ENCODE measurements at regions not wholly inside any gene's neighbourhood (a gene's known extent, or its start where the extent isn't known, plus 50 kb on each side); places are given as distances from the start of the nearest gene placed in this dataset.

DNA sequence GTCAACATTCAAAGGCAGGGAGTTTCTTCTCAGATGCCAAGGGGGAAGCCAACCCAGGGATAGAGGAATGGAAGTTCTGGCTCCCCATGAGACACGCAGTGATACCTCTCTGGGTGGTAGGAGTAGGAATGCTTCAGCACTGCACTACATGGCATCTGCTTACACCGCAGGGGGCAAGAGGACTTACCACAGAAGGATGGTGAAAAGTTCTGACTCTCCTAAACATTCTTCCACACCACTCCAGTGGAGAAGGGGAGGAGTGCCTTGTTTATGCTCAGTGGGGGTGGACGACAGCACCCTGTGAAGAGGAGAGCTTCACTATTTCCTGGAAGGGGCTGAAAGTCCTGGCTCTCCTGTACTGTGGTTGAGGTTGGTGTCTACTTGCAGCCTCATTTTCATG is 1011.3 kb upstream of the WWC1 start (continued):
- no peak for TF ChIP-seq FOXJ3 (CRISPR knock-in tag; IDR thresholded peaks at IDR 0.05; ENCODE audit: borderline replicate concordance)

DNA sequence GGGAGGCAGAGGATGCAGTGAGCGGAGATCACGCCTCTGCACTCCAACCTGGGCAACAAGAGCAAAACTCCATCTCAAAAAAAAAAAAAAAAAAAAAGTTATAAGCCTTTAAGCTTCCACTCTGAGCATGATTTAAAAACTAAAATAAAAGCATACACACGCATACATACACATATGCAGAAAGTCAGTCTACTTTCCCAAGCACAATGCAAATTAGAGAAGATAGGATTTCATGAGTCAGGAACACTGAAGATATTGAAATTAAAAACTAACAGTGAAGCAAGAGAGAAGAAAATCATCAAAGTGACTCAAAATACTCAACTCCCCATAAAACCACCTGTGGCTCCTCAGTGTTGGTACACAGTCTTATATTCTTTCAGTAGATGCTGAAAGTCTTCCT is 1009.5 kb upstream of the WWC1 start:
- H3K4me3 ChIP-seq (replicated peaks in 1 of 3; ENCODE audit: insufficient read depth in 1 of 3, low read depth in 2 of 3, low read length in 3 of 3) = no peak overlapping the region
- ChIA-PET CTCF (ENCODE audit: low intra/inter-chr PET ratio, low total read pairs) (no interaction called here), POLR2A (no interaction called here)
- no peaks in the 10 kb centered on the region for H3K27me3 ChIP-seq (ENCODE audit: control insufficient read depth in 1 of 2, insufficient read depth in 2 of 2, low read length in 2 of 2)
- no peak overlapping the region for H3K4me2 ChIP-seq (ENCODE audit: low read depth, low read length)
- no peaks in the 10 kb centered on the region for H3K36me3 ChIP-seq (replicated peaks in 1 of 2; ENCODE audit: control insufficient read depth in 1 of 2, insufficient read depth in 2 of 2, low read length in 2 of 2)
- in situ Hi-C loops (cut with HindIII; ENCODE audit: extremely low pct_ligation_motif_present, low pct_unique_long_range_greater_than_20kb) = no loop called here
- 24% methylated on average over 3 of the region's 3 CpGs for WGBS (ENCODE audit: low lambda C conversion rate)
- no peak for DNase-seq (ENCODE audit: low spot score)
- H3K4me1 ChIP-seq (ENCODE audit: insufficient read depth, low read length) = no peaks in the 10 kb centered on the region
- no peak for ATAC-seq
- H3K9me3 ChIP-seq (ENCODE audit: low read length) = 0 out of 2 replicates have a peak, but pooled peaks cover 9% of the 10 kb centered on the region
- no peak for FAIRE-seq
- H3K27ac ChIP-seq (ENCODE audit: extremely low read length, insufficient read depth, low read length) = no peak overlapping the region
- H3K9ac ChIP-seq (ENCODE audit: insufficient read depth, low read depth, low read length) = no peak overlapping the region
- no peak overlapping the region for H2AFZ ChIP-seq (ENCODE audit: low read length)
- no peaks in the 10 kb centered on the region for H4K20me1 ChIP-seq (ENCODE audit: insufficient read depth, low read length)
- no TSS peak for BruUV-seq (replicated peaks)
- intact Hi-C loops (cut with micrococcal nuclease; ENCODE audit: unreplicated experiment) = no loop called here
- no peaks in the 10 kb centered on the region for H3K79me2 ChIP-seq (ENCODE audit: insufficient read depth, low read length)
- TF ChIP-seq ZSCAN22 (CRISPR knock-in tag; IDR thresholded peaks at IDR 0.05) = no peak
- TF ChIP-seq, protein P1, sequence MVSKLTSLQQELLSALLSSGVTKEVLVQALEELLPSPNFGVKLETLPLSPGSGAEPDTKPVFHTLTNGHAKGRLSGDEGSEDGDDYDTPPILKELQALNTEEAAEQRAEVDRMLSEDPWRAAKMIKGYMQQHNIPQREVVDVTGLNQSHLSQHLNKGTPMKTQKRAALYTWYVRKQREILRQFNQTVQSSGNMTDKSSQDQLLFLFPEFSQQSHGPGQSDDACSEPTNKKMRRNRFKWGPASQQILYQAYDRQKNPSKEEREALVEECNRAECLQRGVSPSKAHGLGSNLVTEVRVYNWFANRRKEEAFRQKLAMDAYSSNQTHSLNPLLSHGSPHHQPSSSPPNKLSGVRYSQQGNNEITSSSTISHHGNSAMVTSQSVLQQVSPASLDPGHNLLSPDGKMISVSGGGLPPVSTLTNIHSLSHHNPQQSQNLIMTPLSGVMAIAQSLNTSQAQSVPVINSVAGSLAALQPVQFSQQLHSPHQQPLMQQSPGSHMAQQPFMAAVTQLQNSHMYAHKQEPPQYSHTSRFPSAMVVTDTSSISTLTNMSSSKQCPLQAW (CRISPR knock-in tag; IDR thresholded peaks at IDR 0.05) = no peak
- TF ChIP-seq HNRNPK (IDR thresholded peaks at IDR 0.05; ENCODE audit: low read depth, low read length, poor library complexity, severe bottlenecking) = no peak
- TF ChIP-seq, protein P2, sequence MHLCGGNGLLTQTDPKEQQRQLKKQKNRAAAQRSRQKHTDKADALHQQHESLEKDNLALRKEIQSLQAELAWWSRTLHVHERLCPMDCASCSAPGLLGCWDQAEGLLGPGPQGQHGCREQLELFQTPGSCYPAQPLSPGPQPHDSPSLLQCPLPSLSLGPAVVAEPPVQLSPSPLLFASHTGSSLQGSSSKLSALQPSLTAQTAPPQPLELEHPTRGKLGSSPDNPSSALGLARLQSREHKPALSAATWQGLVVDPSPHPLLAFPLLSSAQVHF (CRISPR knock-in tag; IDR thresholded peaks at IDR 0.05) = no peak
- no peak for TF ChIP-seq NR2F6 (IDR thresholded peaks at IDR 0.05)
- TF ChIP-seq NR2F6 (CRISPR knock-in tag; IDR thresholded peaks at IDR 0.05) = no peak
- TF ChIP-seq, protein P3, sequence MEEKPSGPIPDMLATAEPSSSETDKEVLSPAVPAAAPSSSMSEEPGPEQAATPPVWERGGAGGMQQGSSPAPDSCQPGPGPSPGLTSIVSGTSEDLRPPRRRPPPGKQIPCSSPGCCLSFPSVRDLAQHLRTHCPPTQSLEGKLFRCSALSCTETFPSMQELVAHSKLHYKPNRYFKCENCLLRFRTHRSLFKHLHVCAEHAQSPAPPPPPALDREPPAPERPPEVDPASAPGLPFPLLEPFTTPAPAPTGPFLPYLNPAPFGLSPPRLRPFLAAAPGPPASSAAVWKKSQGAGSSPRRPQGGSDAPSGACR (CRISPR knock-in tag; IDR thresholded peaks at IDR 0.05) = no peak
- TF ChIP-seq MAFF (IDR thresholded peaks at IDR 0.05; ENCODE audit: low read depth, low read length) = no peak
- TF ChIP-seq ZNF878 (CRISPR knock-in tag; IDR thresholded peaks at IDR 0.05) = no peak
- TF ChIP-seq, protein P4, sequence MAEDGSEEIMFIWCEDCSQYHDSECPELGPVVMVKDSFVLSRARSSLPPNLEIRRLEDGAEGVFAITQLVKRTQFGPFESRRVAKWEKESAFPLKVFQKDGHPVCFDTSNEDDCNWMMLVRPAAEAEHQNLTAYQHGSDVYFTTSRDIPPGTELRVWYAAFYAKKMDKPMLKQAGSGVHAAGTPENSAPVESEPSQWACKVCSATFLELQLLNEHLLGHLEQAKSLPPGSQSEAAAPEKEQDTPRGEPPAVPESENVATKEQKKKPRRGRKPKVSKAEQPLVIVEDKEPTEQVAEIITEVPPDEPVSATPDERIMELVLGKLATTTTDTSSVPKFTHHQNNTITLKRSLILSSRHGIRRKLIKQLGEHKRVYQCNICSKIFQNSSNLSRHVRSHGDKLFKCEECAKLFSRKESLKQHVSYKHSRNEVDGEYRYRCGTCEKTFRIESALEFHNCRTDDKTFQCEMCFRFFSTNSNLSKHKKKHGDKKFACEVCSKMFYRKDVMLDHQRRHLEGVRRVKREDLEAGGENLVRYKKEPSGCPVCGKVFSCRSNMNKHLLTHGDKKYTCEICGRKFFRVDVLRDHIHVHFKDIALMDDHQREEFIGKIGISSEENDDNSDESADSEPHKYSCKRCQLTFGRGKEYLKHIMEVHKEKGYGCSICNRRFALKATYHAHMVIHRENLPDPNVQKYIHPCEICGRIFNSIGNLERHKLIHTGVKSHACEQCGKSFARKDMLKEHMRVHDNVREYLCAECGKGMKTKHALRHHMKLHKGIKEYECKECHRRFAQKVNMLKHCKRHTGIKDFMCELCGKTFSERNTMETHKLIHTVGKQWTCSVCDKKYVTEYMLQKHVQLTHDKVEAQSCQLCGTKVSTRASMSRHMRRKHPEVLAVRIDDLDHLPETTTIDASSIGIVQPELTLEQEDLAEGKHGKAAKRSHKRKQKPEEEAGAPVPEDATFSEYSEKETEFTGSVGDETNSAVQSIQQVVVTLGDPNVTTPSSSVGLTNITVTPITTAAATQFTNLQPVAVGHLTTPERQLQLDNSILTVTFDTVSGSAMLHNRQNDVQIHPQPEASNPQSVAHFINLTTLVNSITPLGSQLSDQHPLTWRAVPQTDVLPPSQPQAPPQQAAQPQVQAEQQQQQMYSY (CRISPR knock-in tag; IDR thresholded peaks at IDR 0.05) = no peak
- no peak for TF ChIP-seq ZNF367 (CRISPR knock-in tag; IDR thresholded peaks at IDR 0.05; ENCODE audit: borderline replicate concordance)
- TF ChIP-seq, protein P5, sequence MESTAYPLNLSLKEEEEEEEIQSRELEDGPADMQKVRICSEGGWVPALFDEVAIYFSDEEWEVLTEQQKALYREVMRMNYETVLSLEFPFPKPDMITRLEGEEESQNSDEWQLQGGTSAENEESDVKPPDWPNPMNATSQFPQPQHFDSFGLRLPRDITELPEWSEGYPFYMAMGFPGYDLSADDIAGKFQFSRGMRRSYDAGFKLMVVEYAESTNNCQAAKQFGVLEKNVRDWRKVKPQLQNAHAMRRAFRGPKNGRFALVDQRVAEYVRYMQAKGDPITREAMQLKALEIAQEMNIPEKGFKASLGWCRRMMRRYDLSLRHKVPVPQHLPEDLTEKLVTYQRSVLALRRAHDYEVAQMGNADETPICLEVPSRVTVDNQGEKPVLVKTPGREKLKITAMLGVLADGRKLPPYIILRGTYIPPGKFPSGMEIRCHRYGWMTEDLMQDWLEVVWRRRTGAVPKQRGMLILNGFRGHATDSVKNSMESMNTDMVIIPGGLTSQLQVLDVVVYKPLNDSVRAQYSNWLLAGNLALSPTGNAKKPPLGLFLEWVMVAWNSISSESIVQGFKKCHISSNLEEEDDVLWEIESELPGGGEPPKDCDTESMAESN (CRISPR knock-in tag; conservative IDR thresholded peaks at IDR 0.05) = no peak
- no peak for TF ChIP-seq SNAPC2 (CRISPR knock-in tag; IDR thresholded peaks at IDR 0.05)
